GM19455 (cell line): ENCODE measurements at regions not wholly inside any gene's neighbourhood (a gene's known extent, or its start where the extent isn't known, plus 50 kb on each side); places are given as distances from the start of the nearest gene placed in this dataset.

ENCODE experiments used
- ATAC-seq: cut with Tn5 transposase; IDR thresholded peaks from one replicate; pipeline ENCODE4 v1.9.1; 2021; ENCODE audit not compliant: unreplicated experiment

DNA sequence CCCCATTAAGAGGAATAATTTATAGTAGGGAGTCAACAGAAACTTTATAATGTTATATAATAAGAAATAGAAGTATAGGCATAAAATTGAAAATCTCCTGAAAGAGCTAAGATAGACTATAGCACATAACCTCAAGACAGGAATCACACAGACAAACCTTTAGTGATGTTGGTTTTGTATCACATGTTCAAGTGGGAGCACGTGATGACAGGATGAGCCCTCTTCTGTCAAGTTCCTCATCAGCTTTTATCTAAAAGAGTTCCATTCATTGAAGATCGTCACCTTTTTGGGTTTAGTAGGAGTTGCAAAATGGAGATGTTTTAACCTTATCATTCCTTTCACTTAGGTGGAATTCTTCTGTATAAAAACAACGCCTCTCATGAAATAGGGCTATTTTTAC is 127.0 kb downstream of the MCHR2 start:
- ATAC-seq: no peak

- peak; percentile 93 for ATAC-seq
These were observed 125.8 kb downstream of the MCHR2 start for GRCh38 chr6:99868074-99868702.
